Sigmoid colon (tissue), 4 donors: ENCODE measurements at regions not wholly inside any gene's neighbourhood (a gene's known extent, or its start where the extent isn't known, plus 50 kb on each side); places are given as distances from the start of the nearest gene placed in this dataset.

Experiments
- CTCF ChIP-seq, 4 experiments: fragments of 450-650 bp in 3 of 4; fragments of 200-600 bp in 1 of 4; IDR thresholded peaks; one replicate each; pipeline ENCODE4 v1.5.1; 2016 to 2019; ENCODE audit warnings: antibody characterized with exemption in 4 of 4, mild to moderate bottlenecking in 3 of 4, moderate library complexity in 2 of 4
- EP300 ChIP-seq, 4 donors: sonication (generic); formaldehyde crosslinking; IDR thresholded peaks; one replicate each; pipeline ENCODE4 v1.6.1; 2017; ENCODE audit warnings: antibody characterized with exemption in 4 of 4
- POLR2A ChIP-seq, 2 donors: fragments of 450-650 bp; IDR thresholded peaks; one replicate each; pipeline ENCODE4 v1.6.1; 2016; ENCODE audit warnings: antibody characterized with exemption in 2 of 2, mild to moderate bottlenecking in 2 of 2, moderate library complexity in 2 of 2
- POLR2AphosphoS5 ChIP-seq, 4 donors: sonication (generic); formaldehyde crosslinking; IDR thresholded peaks; one replicate each; pipeline ENCODE4 v1.6.1; 2017; ENCODE audit warnings: antibody characterized with exemption in 4 of 4

GRCh38 chr9:2495221-2496005 is 126.2 kb upstream of the VLDLR start:
- TF ChIP-seq CTCF (IDR thresholded peaks at IDR 0.05) (no peak), POLR2A (IDR thresholded peaks at IDR 0.05) (no peak), POLR2AphosphoS5 (IDR thresholded peaks at IDR 0.05) (no peak), EP300 (IDR thresholded peaks at IDR 0.05) (no peak)
